ENCODE measurements at regions not wholly inside any gene's neighbourhood (a gene's known extent, or its start where the extent isn't known, plus 50 kb on each side); places are given as distances from the start of the nearest gene placed in this dataset.
A peak's percentile ranks its signal among the peaks of the same experiment; 100 is the strongest.

DNA sequence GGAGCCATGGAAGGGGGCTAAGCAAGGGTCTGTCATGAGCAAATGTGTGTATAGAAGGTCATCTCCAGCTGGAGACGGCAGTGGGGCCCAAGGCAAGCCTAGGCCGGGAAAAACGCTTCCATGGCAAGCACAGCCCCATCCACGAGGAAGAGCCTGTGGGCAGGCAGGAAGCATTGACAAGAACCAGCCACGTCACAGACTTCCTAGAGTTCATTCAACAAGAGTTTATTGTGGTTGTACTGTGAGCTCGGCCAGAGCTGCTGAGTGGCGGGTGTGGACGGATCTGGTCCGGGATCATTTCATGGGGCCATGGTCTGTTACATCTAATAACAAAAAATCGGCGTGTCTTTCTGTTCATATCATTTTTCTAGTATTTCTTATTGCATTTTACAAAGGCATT lies 311.7 kb downstream of the TMEM121 start:
- no peak for DNase-seq
- intact Hi-C loops (cut with DNase I), result no loop called here
- H3K36me3 ChIP-seq (replicated peaks in 1 of 2), result no peaks in the 10 kb centered on the region
- no peaks in the 10 kb centered on the region for H3K9me3 ChIP-seq (replicated peaks in 1 of 3)
- H3K4me3 ChIP-seq, result no peak overlapping the region
- no peaks in the 10 kb centered on the region for H3K4me1 ChIP-seq (replicated peaks in 1 of 2)
- H3K27me3 ChIP-seq, result no peaks in the 10 kb centered on the region
- WGBS, 4 donors, result 70 to 85% (median 84%) methylated on average over 7 to 11 of the region's 11 CpGs
- TF ChIP-seq, protein P1, sequence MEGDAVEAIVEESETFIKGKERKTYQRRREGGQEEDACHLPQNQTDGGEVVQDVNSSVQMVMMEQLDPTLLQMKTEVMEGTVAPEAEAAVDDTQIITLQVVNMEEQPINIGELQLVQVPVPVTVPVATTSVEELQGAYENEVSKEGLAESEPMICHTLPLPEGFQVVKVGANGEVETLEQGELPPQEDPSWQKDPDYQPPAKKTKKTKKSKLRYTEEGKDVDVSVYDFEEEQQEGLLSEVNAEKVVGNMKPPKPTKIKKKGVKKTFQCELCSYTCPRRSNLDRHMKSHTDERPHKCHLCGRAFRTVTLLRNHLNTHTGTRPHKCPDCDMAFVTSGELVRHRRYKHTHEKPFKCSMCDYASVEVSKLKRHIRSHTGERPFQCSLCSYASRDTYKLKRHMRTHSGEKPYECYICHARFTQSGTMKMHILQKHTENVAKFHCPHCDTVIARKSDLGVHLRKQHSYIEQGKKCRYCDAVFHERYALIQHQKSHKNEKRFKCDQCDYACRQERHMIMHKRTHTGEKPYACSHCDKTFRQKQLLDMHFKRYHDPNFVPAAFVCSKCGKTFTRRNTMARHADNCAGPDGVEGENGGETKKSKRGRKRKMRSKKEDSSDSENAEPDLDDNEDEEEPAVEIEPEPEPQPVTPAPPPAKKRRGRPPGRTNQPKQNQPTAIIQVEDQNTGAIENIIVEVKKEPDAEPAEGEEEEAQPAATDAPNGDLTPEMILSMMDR (IDR thresholded peaks at IDR 0.05), result no peak
- no peak overlapping the region for H3K27ac ChIP-seq

DNA sequence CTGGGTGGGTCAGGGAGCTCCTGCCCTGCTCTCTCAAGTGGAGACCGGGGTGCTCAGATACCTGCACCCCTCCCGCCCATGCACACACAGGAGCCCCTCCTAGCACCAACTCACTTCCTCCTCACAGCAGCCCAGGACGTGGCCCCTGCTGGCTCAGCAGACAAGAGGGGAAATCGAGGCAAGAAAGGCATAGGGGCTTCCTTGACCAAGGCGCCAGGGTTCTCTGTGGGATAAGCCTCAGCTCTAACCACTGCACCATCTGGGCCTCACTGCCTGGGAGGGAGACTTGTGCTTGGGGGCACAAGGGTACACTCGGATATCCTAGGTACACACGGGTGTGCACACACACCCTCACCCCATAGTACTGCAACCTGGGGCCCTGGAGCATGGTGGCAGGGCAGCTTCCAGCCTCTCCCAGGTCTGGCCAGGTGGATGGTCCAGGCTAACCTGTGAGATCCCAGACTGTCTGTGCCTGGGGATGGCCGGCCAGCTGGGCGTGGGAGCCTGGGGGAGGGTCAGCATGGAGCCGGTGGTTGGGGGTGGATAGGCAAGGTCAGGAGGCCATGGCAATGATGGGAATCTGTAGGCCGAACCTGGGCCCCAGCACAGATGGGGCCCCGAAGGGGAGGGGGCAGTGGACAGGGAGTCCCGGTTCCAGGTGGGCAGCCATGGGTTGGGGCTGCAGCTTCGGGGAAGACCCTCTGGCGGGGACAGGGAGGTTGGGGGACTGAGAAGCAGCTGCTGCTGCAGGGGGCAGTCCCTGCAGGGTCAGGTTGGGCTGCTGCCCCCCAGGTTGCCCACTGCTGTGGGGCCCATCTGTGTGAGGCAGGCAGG lies 312.4 kb downstream of the TMEM121 start:
- no peak overlapping the region for H3K4me3 ChIP-seq
- no peak for TF ChIP-seq POLR2A (IDR thresholded peaks at IDR 0.05)
- TF ChIP-seq, protein P1 (IDR thresholded peaks at IDR 0.05), result no peak
- no peaks in the 10 kb centered on the region for H3K27me3 ChIP-seq
- H3K36me3 ChIP-seq (replicated peaks in 1 of 2), result no peaks in the 10 kb centered on the region
- H3K4me1 ChIP-seq (replicated peaks in 1 of 2), result no peaks in the 10 kb centered on the region
- DNase-seq, result no peak
- no peaks in the 10 kb centered on the region for H3K9me3 ChIP-seq (replicated peaks in 1 of 3)
- 71 to 81% (median 76%) methylated on average over 13 to 15 of the region's 15 CpGs for WGBS, 4 donors
- H3K27ac ChIP-seq, result no peak overlapping the region
- intact Hi-C loops (cut with DNase I), result no loop called here

DNA sequence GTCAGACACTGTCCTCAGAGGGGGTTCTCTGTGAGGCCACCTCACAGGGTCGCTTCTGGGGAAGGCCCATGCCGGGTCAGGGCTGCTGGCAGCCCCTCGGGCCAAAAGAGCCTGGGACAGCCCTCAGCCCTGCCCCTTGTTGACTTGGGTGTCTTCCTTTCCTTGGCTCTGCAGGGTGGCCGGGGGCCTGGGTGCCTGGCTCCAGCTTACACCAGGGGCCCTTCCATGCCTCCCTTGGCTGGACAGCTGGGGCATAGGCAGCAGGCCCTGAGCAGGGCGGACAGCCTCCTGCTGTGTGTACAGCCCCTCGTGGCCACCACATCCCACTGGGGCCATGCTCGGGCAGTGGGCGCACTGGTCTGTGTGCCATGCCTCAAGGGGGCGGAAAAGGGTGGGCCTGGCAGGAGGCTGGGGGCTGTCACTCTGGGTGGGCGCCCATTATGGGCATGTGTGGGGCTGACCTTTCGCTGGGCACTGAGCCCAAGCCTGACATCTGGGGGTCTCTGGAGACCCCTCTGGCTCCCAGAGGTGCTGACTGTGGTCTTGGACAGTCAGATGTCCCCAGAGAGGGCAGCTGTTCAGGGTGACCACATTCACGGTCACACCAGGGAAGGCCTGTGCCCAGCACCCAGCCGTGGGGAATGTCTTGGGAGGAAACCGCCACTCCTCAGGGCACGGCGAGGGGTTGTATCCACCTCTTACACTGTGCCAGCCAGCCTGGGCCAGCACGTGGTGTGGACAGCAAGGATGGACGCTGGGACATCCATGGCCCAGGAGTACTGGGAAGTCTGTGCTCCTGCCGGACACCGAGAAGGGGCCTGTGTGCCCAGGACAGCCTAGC lies 313.3 kb downstream of the TMEM121 start:
- WGBS, 4 donors, result 73 to 86% (median 80%) methylated on average over 2 to 20 of the region's 20 CpGs
- H3K27me3 ChIP-seq, result no peaks in the 10 kb centered on the region
- H3K4me1 ChIP-seq (replicated peaks in 1 of 2), result no peaks in the 10 kb centered on the region
- TF ChIP-seq, protein P1 (IDR thresholded peaks at IDR 0.05), result no peak
- TF ChIP-seq POLR2A (IDR thresholded peaks at IDR 0.05), result no peak
- intact Hi-C loops (cut with DNase I), result no loop called here
- no peak overlapping the region for H3K27ac ChIP-seq
- no peak overlapping the region for H3K4me3 ChIP-seq
- DNase-seq, result peak in 1 of 7 donors; percentile 25
- no peaks in the 10 kb centered on the region for H3K9me3 ChIP-seq (replicated peaks in 1 of 3)
- no peaks in the 10 kb centered on the region for H3K36me3 ChIP-seq (replicated peaks in 1 of 2)

DNA sequence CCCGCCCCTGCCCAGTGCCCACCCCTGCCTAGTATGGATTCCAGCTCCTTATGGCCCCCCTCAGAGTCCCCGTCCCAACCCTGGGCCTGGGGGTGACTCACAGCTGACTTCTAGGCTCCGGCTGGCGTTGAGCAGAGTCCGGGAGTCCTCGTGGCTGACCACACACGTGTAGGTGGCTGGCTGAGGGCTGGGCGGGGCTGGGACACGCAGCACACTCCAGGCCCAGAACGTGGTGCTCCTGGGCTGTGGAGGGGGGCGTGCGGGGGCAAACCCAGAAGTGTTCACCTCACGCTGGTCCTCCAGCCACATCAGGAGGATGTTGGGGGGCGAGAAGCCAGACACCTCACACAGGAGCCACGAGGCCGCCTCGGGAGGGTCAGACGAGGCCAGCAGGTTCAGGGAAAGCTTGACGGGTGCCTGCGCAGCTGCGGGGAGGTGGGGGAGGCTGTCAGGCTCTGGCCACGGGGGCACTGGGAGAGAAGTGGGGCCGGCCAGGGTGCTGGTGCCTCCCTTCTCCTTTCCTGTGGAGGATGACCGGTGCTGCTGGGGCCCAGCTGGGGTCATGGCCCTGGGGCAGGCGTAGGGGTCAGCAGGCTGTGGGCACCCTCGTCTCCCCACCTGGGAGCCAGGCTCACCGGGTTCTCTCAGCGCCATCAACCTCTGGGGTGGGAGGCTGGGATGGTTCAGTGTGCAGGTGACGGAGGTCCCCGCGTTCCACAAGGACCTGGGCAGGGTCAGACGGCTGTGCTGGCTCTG lies 314.1 kb downstream of the TMEM121 start:
- no peak overlapping the region for H3K4me3 ChIP-seq
- DNase-seq, result peak in 2 of 7 donors; percentile 8 to 23
- no peaks in the 10 kb centered on the region for H3K9me3 ChIP-seq (replicated peaks in 1 of 3)
- H3K36me3 ChIP-seq (replicated peaks in 1 of 2), result no peaks in the 10 kb centered on the region
- TF ChIP-seq, protein P1 (IDR thresholded peaks at IDR 0.05), result no peak
- TF ChIP-seq POLR2A (IDR thresholded peaks at IDR 0.05), result no peak
- no peaks in the 10 kb centered on the region for H3K27me3 ChIP-seq
- no peak overlapping the region for H3K27ac ChIP-seq
- no peaks in the 10 kb centered on the region for H3K4me1 ChIP-seq (replicated peaks in 1 of 2)
- 68 to 79% (median 77%) methylated on average over 19 to 32 of the region's 32 CpGs for WGBS, 4 donors
- intact Hi-C loops (cut with DNase I), result no loop called here
